CD4-positive, alpha-beta T cell treated with Interleukin-15 for 1 hour (primary cell): ENCODE measurements at regions not wholly inside any gene's neighbourhood (a gene's known extent, or its start where the extent isn't known, plus 50 kb on each side); places are given as distances from the start of the nearest gene placed in this dataset.
"Not testable (repeated sequence)": the region's sequence is repeated elsewhere in the genome, so short reads cannot be mapped to it uniquely, and the experiment has no call there.

ENCODE experiments used
- DNase-seq: peaks from one replicate; pipeline ENCODE4 v3.0.0-alpha.2; 2020

DNA sequence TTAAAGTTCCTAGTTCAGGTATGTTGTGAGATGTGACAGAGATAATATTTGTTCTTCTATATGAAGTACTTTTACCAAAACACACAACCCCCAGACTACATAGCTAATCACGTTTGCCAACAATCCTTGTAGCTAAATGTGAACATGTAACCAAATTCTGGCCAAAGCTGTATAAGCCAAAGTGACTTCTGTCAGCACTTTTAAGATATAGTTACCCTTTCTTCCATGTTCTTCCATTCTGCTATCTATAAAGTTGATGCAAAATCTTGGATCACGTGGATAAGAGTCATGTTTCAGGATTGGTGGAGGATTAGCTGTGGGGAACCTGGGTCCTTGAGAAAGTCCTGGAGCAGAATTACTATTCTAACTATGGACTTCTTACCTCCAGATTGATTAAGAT is 1366.6 kb downstream of the FSCB start:
- DNase-seq = no peak

DNA sequence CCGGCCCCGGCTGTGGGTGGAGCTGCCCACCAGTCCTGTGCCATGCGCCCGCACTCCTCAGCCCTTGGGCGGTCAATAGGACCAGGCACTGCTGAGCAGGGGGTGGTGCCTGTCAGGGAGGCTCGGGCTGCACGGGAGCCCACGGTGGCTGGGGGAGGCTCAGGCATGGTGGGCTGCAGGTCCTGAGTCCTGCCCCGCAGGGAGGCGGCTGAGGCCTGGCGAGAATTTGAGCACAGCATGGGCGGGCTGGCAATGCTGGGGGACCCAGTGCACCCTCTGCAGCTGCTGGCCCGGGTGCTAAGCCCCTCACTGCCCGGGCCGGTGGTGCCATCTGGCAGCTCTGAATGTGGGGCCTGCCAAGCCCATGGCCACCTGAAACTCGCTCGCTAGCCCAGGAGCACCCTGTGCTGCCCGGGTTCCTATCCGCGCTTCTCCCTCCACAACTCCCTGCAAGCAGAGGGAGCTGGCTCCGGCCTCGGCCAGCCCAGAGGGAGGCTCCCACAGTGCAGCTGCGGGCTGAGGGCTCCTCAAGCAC is 1371.1 kb downstream of the FSCB start:
- DNase-seq = no peak

GRCh38 chr14:43132441-43132840 is 1374.6 kb downstream of the FSCB start:
- no peak for DNase-seq

DNA sequence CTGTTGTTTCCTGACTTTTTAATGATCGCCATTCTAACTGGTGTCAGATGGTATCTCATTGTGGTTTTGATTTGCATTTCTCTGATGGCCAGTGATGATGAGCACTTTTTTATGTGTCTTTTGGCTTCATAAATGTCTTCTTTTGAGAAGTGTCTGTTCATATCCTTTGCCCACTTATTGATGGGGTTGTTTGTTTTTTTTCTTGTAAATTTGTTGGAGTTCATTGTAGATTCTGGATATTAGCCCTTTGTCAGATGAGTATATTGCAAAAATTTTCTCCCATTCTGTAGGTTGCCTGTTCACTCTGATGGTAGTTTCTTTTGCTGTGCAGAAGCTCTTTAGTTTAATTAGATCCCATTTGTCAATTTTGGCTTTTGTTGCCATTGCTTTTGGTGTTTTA is 1378.7 kb downstream of the FSCB start:
- DNase-seq = not testable (repeated sequence)

- not testable (repeated sequence) for DNase-seq
Measured at GRCh38 chr14:43127874-43128273, 1379.2 kb downstream of the FSCB start.

GRCh38 chr14:43123544-43123943 is 1383.5 kb downstream of the FSCB start:
- DNase-seq = no peak

GRCh38 chr14:43119672-43120071 is 1387.4 kb downstream of the FSCB start:
- no peak for DNase-seq

DNA sequence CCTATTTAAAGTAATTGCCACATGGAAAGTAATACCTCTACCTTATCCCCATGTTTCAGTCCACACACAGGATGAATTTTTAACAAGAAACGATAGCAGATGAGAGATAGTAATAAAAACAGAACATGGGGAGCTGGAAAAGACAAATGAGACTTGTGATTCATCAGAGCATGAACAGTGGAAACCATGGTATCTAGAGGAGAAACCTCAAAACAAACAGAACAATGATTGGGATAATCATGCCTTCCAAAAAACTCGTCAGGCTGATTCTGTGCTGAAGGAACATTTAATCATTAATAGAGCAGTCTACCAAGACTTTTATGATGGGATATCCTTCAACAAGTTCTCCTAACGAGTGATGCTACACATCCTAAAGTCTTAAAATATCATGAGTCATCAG is 1390.7 kb downstream of the FSCB start:
- DNase-seq = no peak

DNA sequence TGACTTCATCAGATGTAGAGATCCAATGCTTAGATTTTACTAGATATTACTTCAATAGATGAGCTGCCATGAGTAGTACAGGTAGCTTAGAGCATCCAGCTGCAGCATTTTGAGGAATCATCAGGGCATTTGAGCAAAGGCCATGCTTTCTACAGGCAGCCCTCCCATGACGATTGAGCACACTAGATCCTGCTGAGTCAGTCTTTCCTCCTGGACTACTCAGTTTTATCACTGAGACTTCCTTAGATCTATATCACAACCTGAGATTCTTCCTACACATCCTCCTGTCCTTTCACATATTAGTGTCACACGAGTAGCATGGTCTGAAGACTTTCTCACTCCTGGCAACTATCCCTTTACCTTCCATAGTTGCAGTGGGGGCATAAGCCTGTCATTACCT is 1401.8 kb downstream of the FSCB start:
- no peak for DNase-seq

DNA sequence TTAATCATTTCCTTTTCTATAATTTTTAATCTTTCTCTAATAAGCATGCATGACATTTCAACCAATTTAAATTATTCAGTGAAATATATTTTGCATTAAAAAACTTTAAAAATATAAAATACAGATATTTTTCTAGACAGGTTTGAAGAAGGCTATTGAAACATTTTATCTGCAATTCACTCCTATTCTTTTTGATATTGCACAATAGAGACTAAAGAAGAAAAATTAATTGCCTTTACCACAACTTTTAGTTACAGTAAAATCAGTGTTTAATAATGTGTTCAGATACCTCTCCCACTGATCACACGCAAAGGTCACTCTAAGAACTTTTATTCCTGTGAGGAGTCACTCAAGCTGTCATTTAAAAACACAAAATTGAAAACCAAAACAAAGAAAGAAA is 1416.7 kb downstream of the FSCB start:
- no peak for DNase-seq

DNA sequence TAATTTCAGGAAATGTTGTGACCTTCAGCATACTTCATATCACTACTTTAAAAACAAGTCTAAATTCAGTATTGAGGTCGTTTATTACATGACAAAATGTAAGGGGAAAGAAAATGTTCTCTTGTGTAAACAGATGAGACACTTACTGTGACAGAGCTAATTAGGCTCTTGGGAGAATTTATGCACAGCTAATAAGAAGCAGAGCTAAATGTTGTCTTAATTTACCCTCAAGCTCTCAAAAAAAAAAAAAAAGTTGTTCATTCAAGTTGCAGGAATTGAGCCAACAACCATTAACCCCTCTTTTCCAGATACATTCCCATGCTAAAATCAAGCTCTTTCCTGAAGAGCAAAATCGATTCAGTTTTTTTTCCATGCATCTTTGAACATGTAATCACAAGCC is 1419.4 kb downstream of the FSCB start:
- DNase-seq = no peak

GRCh38 chr14:43085819-43086218 is 1421.3 kb downstream of the FSCB start:
- DNase-seq = no peak

GRCh38 chr14:43067372-43067771 is 1439.7 kb downstream of the FSCB start:
- DNase-seq = not testable (repeated sequence)

DNA sequence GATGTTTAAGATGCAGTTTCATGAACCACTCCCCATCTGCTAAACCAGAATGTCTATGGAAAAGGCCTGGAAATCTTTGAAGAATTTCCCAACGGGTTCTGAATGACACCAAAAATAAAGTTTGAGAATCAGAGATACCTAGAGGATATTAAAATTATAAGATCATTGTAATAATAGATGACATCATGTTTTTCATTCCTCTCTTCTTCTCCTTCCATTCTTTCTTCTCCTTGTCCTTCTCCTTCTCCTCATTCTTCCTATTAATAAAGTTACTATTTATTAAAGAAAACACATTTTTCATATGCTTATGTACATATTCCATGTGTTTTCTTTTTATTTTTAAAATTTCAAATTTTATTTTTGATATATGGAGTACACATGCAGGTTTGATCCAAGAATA is 1449.4 kb downstream of the LRFN5 start:
- DNase-seq = no peak

GRCh38 chr14:43052897-43053296 is 1446.2 kb downstream of the LRFN5 start:
- DNase-seq = no peak

GRCh38 chr14:43043850-43044249 is 1437.2 kb downstream of the LRFN5 start:
- DNase-seq = no peak

- DNase-seq = no peak
Measured at GRCh38 chr14:43042408-43042807, 1435.7 kb downstream of the LRFN5 start.

DNA sequence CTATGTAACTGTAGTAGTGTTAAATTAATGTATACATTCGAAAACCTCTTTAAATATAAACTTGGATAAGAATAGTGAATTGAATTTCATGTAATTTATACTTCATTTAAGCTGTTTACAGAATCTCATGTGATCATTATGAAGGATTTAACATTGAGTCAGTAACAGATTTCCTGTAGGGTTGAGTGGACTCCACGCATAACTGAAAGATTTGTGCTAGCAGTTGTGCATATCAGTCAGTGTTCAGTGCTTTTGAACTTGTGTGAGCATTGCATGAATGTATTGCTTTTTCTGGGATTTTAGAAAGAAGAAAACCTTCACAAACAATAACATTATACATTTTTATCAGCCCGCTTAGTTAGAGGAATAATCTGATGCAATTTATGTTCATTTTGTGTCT is 1435.3 kb downstream of the LRFN5 start:
- DNase-seq = no peak

- no peak for DNase-seq
Measured at GRCh38 chr14:43041207-43041606, 1434.5 kb downstream of the LRFN5 start.

- no peak for DNase-seq
Measured at GRCh38 chr14:43039881-43040280, 1433.2 kb downstream of the LRFN5 start.

GRCh38 chr14:43031598-43031997 is 1424.9 kb downstream of the LRFN5 start:
- DNase-seq = no peak

DNA sequence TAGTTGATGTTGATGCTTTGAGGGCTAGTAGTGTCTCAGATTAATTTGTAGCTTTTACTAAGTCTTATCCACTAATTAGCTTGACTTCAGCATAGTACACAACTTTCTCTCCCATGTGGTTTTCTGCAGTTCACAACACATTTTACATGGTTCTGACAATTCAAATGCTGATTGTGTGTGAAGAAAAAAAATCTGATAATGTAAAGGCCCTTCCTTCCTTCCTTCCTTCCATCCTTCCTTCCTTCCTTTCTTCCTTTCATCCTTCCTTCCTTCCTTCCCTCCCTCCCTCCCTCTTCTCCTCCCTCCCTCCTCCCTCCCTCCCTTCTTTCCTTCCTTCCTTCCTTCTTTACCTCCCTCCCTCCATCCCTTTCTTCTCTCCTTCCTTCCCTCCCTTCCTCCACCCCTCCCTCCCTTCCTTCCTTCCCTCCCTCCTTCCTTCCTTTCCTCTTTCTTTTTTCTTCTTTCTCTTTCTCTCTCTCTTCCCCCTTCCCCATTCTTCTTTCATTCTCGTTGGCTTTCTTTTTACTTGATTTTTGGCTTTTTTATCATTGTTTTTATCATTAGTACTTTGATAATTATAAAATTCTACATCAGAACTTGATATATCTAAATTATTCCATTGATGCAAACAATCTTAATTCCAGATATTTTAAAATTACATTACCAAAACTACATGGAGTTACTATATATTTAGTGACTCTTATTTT is 1415.6 kb downstream of the LRFN5 start:
- DNase-seq = no peak

- no peak for DNase-seq
Measured at GRCh38 chr14:43019826-43020225, 1413.2 kb downstream of the LRFN5 start.

GRCh38 chr14:43014338-43014737 is 1407.7 kb downstream of the LRFN5 start:
- no peak for DNase-seq

- no peak for DNase-seq
Measured at GRCh38 chr14:43012817-43013216, 1406.1 kb downstream of the LRFN5 start.
